ENCODE measurements at regions not wholly inside any gene's neighbourhood (a gene's known extent, or its start where the extent isn't known, plus 50 kb on each side); places are given as distances from the start of the nearest gene placed in this dataset.

- TF ChIP-seq CTCF (IDR thresholded peaks at IDR 0.05) (no peak), POLR2A (IDR thresholded peaks at IDR 0.05) (no peak)
These were observed 214.6 kb downstream of the GABRG2 start for GRCh38 chr5:162282191-162282590.

Measured in adrenal gland (tissue), 5 donors.